GM19395 (cell line): ENCODE measurements at regions not wholly inside any gene's neighbourhood (a gene's known extent, or its start where the extent isn't known, plus 50 kb on each side); places are given as distances from the start of the nearest gene placed in this dataset.
A peak's percentile ranks its signal among the peaks of the same experiment; 100 is the strongest.

Experiments used
- ATAC-seq: cut with Tn5 transposase; IDR thresholded peaks from one replicate; pipeline ENCODE4 v1.9.1; 2021; ENCODE audit warnings: mild to moderate bottlenecking, moderate library complexity; ENCODE audit not compliant: unreplicated experiment

DNA sequence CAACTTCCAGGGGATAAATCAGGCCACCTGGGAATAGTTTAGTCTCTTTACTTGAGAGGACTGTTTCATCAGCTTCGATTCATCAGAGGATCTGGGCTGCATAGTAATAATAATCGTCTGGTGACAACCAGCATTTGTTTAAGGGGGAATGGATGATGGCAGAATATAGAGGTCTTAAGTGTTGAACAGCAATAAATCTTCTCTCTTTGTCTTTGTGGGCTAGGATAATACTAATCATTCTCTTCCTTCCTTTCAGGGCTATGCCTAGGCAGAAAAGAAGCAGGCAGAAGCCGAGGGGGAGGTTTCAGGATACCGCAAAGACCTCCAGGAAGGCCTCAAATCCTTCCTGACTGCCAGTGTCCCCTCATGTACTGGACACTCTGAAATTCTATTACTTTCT, 150.4 kb upstream of the GAREM1 start:
- no peak for ATAC-seq

DNA sequence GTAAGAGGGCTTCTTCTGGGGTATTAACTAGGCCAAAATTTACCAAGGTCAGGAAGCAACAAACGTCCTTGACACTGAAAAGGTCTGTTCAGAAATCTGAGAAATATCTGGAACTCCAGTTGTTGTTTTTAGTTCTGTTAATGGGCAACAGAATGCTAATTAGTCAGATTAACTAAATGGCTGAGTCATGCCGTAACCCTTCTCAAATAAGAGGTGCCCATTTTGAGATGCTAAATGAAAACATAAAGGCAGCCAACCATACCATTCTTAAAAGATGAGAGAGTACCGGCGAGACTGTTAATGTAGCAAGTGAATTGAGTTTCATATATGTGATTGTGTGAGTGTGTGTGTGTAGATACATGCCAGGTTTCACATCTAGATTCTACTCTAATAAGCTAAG, 147.9 kb upstream of the GAREM1 start:
- ATAC-seq: no peak

DNA sequence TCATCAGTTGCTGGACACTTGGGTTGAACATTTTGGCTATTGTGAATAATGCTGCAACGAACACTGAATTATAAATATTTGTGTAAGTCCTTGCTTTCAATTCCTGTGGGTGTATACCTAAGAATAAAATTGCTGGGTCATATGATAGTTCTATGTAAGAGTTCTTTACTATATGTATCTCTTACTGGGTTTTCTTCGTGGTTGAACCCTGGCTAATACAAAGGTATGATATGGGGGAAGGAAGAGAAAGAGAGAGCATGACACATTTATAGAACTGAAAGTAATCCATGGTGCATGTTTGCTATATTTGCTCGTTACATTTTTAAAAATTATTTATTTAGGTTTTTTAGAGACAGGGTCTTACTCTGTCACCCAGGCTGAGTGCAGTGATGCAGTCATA, 143.1 kb upstream of the GAREM1 start:
- ATAC-seq: no peak

- no peak for ATAC-seq
Observed at GRCh38 chr18:32612651-32613050, 142.0 kb upstream of the GAREM1 start.

- no peak for ATAC-seq
Observed at GRCh38 chr18:32610176-32610575, 139.5 kb upstream of the GAREM1 start.

GRCh38 chr18:32607816-32608215, 137.1 kb upstream of the GAREM1 start:
- no peak for ATAC-seq

DNA sequence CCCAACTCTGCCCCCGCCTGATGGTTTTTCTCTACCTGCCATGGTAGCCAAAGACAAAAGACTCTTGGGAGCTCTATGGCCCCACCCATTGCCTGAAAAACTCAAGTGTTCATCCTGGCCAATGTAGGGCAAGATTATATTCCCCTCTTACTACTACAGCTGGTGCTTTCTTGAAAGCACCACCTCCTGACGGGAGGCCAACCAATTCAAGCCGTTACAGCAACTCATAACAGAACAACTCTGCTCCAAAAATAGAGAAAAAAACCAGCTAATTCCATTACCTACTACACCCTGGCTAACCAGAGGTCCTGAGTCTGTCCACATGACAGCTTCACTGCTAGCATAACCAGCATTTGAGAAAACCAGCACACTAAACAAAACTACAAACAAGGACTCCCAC, 127.5 kb upstream of the GAREM1 start:
- no peak for ATAC-seq

DNA sequence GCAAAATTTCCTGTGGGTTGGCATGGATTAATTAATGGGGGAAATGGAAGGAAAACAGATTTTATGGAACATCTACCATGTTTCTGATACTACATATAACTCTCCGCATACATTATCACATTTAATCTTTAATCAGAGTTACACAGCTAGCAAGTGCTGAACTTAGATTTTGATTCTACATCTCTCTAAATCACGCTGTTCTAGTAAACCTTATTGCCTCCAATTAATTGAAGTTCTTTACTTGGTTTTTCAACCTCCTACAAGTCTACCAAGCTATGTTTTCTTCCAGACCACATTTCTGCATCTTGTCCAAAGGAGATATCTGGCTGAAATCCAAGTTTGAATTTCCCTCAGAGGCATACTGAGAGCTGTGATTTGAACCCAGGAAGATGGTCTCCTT, 125.8 kb upstream of the GAREM1 start:
- ATAC-seq: no peak

- no peak for ATAC-seq
Observed at GRCh38 chr18:32595832-32596231, 125.2 kb upstream of the GAREM1 start.

- no peak for ATAC-seq
Observed at GRCh38 chr18:32588191-32588590, 117.5 kb upstream of the GAREM1 start.

GRCh38 chr18:32583431-32583830, 112.7 kb upstream of the GAREM1 start:
- ATAC-seq: no peak

GRCh38 chr18:32582455-32582854, 111.8 kb upstream of the GAREM1 start:
- no peak for ATAC-seq

DNA sequence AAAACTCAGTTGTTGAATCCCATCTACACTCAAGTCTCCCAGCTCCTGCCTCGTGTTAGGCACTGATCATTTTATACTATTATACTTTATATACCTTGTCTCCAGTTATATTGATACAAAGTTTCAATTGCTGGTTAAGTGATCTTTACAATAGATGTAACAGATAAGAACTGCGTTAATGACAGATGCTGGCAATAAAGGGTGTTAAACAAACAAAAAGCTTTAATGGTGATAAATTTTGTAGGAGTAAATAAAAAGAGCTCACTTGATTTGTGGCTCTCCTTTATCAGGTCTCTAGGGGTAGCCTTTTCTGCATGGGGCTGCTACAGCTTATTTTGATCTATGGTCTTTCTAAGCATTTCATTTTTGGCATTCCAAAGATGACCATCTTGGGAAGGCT, 106.9 kb upstream of the GAREM1 start:
- no peak for ATAC-seq

- no peak for ATAC-seq
Observed at GRCh38 chr18:32576296-32576916, 105.7 kb upstream of the GAREM1 start.

GRCh38 chr18:32566960-32567359, 96.3 kb upstream of the GAREM1 start:
- no peak for ATAC-seq

DNA sequence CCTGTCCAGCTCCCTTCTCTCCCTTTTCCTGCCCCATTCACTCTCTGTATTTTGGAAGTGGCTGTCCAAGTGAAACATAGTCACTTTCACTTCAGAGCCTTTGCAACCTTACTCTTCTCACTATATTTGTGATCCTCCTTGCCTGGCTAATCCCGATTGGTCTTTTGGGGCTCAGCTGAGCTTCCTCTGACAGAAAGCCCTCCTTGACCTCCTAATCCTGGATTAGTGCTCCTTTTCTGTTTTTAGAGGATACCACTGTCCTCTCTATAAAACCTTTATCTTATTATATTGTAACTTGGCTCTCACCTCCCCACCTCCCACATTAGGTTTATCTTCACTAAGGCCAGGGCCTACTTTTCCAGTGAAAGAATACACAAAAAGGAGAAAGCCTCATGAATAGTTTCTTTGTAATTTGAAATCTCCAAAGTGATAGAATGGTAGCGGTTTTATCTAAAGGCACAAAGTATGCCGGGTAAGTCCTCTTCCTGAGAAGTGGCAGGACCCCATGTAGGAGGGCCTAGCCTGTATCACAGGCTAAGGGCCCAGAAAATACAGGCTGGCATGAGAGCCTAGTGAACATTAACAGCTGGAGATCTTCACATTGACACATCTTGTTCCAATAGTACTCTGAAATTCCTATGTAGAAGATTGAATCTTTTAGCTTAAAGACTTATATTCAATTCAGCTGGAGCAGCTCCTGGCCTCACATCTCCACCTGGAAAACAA, 83.1 kb upstream of the GAREM1 start:
- no peak for ATAC-seq

- no peak for ATAC-seq
Observed at GRCh38 chr18:32553174-32553573, 82.5 kb upstream of the GAREM1 start.

DNA sequence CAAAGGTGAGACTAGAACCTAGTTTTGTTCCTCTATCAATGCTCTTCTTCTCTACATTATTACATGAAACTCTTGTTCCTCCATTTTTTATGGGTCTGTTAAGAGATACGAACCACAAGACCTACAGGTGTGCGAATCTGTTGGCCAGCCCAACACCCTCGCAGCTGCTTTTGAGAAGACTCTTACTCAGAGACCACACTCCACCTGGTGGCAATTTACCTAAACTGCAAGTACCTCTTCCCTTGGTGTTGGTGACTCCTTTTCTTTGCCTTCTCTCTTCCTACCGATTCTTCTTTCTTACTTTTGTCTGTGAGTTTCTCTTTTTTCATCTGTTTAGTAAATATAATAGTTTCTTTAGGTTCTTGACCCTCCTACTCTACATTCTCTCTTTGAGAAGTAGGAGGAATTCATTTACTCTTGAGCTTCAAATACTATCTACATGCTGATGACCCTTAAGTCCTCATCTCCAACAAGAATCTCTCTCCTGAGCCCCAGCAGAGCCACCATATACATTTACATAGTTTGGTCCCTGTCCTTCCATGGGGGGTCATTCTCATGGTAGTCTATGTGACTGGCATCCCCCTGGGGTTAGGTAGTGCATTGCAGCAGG, 81.8 kb upstream of the GAREM1 start:
- peak; percentile 88 for ATAC-seq

- ATAC-seq: no peak
Observed at GRCh38 chr18:32550963-32551362, 80.3 kb upstream of the GAREM1 start.

GRCh38 chr18:32549248-32550110, 78.8 kb upstream of the GAREM1 start:
- peak; percentile 81 for ATAC-seq

DNA sequence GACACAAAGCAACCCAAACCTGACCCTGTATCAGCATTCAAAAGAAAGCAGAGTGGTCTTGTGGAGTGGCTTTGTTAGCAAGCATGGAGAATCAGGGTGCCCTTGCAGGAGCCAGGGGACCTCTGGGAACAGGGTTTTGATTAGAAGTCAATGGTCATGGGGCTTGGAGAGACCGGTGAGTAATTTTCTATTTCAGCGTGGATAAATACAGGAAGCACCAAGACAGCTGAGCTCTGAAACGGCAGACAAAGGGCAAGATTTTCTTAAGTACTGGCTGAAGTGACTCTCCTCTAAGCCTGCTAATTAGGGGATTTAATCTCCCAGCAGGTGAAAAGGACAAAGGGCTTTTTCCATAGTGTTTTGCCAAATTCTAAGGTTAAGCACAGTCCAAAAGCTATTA, 78.0 kb upstream of the GAREM1 start:
- ATAC-seq: no peak
